HPDE6-E6E7 (cell line): ENCODE measurements at regions not wholly inside any gene's neighbourhood (a gene's known extent, or its start where the extent isn't known, plus 50 kb on each side); places are given as distances from the start of the nearest gene placed in this dataset.
"Not testable (repeated sequence)": the region's sequence is repeated elsewhere in the genome, so short reads cannot be mapped to it uniquely, and the experiment has no call there.

ENCODE experiments used
- DNase-seq: peaks from one replicate; pipeline ENCODE4 v3.0.0; 2011; ENCODE audit warnings: missing footprints; ENCODE audit errors: extremely low spot score

- no peak for DNase-seq
These were observed 187.4 kb upstream of the API5 start for GRCh38 chr11:43124272-43124935.

DNA sequence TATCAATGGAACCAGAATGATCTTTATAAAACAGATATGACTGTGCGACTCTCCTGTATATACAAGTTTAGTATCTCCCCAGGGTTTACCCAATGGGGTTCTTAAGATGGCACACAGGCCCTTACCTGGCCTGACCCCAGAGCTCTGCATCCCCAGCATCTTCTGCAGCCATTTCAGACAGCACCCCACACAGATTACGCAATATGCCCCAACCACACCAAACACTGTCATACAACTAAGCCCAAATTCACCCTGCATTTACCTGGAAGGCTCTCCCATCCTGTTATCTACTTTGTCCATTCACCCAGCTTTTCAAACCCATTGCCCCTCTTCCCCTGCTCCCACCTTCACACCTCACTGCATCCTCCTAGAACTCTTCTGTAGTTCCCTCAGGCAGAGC is 182.5 kb upstream of the API5 start:
- DNase-seq = no peak

GRCh38 chr11:43130616-43131015 is 181.2 kb upstream of the API5 start:
- no peak for DNase-seq

- DNase-seq = no peak
These were observed 175.7 kb upstream of the API5 start for GRCh38 chr11:43135966-43136534.

- no peak for DNase-seq
These were observed 173.1 kb upstream of the API5 start for GRCh38 chr11:43138621-43139140.

- no peak for DNase-seq
These were observed 166.1 kb upstream of the API5 start for GRCh38 chr11:43145653-43146052.

DNA sequence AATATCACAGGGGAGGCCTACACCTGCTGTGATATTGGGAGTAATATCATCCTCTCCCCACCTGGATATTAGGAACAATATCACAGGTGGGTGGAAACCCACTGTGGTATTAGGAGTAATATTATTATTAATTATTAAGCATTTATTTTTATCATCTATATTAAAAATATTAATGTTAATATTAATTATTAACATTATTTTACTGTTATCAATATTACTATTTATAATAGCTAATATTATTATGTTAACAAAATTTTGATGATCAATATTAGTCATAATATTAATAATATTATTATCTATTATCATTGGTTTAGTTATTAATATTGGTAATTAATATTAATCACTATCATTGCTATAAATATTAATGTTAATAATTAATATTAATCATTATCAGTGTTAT is 161.1 kb upstream of the API5 start:
- DNase-seq = no peak

DNA sequence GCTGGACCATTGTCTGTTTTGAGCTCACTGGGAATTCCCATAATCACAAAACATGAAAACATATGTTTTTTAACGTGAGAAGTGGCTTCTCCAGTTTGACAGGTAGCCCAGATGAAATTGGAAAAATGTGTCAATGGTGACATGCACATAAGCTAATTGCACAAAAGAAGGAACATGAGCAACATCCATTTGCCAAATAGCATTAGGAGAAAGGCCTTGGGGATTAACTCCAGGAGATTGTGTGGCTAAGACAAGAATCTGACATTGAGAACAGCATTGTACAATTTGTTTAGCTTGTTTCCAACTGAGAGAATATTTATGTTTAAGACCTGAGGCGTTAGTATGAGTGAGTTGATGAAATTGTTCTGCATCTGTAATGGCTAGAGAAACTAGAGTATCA is 147.0 kb upstream of the API5 start:
- no peak for DNase-seq

DNA sequence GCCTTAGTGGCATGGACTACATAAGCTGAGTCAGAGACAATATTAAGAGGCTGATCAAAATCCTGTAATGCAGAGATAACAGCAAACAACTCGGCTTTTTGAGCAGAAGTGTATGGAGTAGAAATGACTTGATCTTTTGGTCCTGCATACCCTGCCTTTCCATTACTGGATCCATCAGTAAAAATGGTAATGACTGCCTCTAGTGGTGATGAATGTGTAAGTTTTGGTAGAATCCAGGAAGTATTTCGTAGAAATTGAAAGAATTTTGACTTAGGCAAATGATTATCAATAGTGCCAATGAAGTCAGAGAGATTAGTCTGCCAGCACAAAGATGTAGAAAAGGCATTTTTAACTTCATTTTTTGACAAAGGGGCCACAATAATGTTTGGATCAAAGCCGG is 146.4 kb upstream of the API5 start:
- not testable (repeated sequence) for DNase-seq

DNA sequence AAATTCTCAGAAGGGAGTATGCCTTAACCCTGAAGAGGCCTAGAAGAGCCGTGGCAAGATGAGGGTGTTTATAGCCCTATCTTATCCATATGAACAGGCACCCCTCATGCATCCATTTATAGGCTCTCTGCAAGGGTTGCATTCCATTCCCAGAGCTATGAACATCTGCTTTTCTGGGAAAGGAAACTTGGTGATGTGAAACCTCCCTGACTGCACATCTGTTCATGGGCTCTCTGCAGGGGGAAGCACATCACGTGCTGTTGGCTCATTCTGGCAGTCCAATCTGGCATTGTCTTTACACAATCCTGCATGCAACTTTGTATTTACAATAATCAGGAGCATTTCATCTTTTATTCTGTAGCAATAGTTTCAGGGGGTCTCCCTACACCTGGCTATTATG is 143.6 kb upstream of the API5 start:
- not testable (repeated sequence) for DNase-seq

- DNase-seq = no peak
These were observed 139.3 kb upstream of the API5 start for GRCh38 chr11:43172477-43172876.

DNA sequence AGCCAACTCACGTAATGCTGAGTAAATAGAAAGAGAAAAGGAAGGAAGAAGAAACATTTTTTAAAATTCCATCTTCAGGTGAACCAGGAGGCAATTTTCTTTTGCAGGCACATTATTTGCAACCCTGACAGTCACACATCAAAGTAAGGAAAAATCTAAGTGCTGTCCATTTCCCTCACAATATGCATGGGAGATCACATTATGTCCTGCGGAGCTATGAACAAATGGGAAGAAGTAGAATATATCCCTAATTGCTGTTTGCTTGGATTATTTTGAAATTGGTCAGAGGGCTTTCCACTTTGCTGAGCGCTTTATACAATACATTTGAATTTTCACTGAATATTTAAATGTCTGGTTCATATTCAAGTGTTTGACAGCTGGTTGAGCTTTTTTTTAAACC is 133.8 kb upstream of the API5 start:
- DNase-seq = no peak

DNA sequence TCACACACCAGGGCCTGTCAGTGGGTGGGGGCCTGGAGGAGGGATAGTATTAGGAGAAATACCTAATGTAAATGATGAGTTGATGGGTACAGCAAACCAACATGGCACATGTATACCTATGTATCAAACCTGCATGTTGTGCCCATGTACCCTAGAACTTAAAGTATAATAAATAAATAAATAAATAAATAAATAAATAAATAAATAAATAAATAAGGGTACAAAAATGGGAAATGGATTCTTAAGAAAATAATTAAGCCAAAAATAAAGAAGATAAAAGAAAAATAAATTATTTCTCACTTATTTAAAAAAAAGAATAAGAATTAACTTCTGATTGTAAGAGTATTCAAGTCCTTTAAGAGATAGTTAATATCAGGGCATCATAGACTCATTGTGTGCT is 117.3 kb upstream of the API5 start:
- not testable (repeated sequence) for DNase-seq

GRCh38 chr11:43197379-43197778 is 114.4 kb upstream of the API5 start:
- no peak for DNase-seq

- DNase-seq = no peak
These were observed 111.8 kb upstream of the API5 start for GRCh38 chr11:43200031-43200430.

- DNase-seq = no peak
These were observed 99.5 kb upstream of the API5 start for GRCh38 chr11:43212279-43212678.

DNA sequence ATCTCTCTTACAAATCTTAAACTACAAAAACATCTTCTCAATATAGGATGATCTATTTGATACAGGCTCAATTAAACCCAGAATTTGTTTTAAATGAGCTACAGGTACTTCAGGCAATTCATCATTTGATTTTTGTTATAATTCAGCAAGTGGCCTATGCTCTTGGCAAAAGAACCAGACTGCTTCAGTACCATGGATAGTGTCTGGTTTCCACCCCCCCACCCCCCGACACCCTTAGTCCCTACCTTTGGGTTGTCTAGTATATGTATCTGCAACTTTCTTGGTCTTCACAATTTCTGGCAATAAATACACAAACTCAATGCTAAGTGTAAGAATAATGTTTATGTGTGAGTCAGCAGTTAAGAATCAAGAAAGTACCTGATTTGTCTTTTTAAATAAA is 97.3 kb upstream of the API5 start:
- no peak for DNase-seq

DNA sequence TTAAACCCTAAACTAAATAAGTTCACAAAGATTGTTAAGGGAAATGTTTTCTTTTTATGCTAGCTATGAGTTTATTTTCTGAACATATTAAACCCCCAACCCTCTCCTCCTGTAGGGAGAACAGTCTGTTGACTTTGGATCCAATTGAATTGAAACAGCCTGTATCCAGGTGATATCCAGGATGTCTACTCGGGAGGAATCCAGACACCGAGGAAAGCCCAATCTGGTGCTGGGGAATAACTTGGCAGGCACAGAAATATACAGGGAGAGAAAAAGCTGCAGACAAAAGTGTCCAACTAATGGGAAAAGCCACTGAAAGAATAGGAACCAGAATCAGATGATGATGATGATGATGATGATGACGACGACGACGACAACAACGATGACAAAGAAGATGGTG is 93.9 kb upstream of the API5 start:
- DNase-seq = no peak

DNA sequence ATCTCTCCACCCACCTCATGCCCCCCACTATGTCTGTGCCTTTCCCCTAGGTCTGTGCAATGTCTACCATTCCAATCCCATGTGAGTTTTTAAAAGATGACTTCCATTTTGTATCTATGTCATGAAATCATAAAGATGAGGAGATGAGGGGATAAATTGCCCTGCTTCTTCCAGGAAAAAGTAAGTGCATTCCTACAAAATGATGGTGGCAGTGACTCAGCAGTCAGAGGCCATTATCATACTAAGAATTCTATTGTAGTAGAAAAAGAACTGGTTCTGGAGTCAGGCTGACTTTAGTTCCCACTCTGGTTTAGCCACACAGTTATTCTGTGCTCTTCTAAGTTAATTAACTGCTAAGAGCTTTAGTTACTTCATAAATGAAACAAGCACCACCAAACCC is 89.6 kb upstream of the API5 start:
- DNase-seq = no peak

DNA sequence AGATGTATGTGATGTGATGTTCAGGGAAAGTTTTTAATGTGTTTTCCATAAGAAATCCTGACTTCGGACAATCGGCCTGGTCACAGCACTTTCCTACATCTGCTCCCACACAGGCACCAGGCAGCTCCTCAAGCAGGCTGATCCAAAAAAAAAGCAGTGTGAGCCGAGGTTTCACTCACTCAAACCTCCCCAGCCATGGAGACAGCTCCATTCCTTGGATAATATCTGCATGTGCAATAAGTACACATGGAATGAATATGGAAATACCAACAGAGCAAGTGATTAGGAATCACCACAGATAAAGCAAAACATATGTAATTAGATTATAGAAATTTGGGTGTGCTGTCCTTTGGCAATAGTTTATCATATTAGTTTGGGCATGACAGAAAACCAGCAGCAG is 88.8 kb upstream of the API5 start:
- DNase-seq = no peak

DNA sequence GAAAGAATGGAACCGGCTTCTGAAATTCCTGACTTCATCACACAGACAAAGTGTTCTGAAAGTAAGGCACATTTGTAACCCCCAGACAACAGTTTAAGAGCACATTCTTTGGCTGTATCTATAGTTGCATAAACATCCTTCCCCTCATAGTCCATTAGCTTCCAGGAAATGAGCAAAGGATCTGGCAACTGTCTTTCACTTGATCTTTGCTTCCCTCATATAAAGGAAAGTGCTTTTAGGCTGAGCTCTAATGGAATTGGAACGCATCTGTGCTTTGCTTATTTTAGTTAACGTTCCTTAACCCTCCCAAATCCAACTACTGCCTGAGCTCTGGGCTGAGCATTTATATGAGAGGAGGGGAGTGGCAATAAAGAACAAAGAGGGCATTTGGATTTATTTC is 76.9 kb upstream of the API5 start:
- DNase-seq = no peak

GRCh38 chr11:43238341-43238740 is 73.5 kb upstream of the API5 start:
- no peak for DNase-seq

- no peak for DNase-seq
These were observed 72.0 kb upstream of the API5 start for GRCh38 chr11:43239791-43240190.

GRCh38 chr11:43242401-43242800 is 69.4 kb upstream of the API5 start:
- DNase-seq = no peak
